HG03457 (cell line): ENCODE measurements at regions not wholly inside any gene's neighbourhood (a gene's known extent, or its start where the extent isn't known, plus 50 kb on each side); places are given as distances from the start of the nearest gene placed in this dataset.

ENCODE experiments used
- ATAC-seq: cut with Tn5 transposase; IDR thresholded peaks from one replicate; pipeline ENCODE4 v1.9.1; 2021; ENCODE audit warnings: moderate number of reproducible peaks; ENCODE audit not compliant: unreplicated experiment

DNA sequence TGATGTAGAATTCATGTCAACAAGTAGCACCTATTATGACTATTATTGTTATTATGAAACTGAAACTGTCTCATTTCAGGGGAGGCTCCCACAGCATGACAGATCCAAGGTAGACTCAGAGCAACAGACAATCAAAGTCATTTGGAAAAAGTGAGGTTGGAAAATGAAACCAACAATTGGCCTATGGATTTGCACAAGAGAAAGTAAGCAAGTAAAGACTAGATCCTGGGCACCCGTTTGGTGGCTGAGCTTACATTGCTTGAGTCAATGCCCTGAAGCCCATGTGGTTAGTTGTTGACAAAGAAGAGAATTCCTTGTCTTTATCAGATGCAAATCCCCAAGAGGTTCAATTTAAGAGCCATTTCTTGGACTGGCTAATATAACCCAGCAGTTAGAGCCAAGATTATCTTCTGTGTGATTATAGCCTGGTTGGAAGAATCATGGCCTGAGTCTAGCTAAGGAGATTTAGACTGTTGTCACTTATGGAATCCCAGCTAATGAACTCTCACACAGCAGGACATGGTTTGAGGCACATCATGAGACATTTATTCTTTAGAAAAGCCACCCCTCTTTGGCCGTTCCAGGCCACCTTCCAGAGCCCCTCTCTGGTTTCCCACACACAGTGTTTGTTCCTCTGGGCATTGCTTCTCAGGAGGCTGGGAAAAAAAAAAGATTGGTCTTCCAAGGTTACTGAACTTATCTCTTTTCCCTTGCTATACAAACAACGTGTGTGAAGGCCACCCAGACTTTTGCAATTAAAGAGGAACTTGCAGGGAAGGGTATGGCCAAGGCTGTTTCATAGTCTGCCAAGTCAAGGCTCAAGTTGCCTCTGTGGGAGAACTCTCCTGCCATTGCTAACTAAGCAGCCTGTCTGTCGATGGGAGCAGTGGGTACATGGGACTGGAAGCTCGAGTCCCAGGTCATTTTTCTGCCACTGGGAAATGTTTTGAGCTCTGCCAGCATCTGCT is 399.5 kb downstream of the ENC1 start:
- ATAC-seq: no peak

- no peak for ATAC-seq
Observed at GRCh38 chr5:74239261-74239660, 401.3 kb downstream of the ENC1 start.

DNA sequence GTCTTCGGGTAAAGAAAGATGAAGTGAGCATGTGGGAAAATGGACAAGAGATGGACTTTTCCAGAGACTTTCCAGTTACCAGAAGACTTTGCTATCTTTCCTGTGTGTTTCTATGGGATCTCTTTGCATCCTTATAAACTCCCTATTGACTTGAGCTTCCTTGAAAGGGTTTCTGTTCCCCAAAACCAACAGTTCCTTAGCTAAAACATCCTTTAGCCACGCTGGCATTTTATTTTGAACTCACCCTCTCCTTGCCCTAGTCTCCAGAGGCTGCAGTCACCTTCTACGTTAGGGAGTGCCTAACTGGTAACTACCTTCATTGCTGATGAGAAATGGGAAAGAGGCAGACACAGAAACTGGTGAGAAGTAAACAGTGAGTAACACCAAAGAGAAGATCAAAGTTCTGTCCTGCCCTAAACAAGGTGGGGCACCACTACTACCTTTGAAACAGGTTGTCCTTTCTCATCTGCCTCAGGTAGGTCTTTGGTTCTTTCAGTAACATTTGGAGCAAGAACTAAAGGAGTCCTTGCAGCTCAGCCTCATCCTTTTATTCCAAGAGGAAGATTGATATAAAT is 402.9 kb downstream of the ENC1 start:
- ATAC-seq: no peak

DNA sequence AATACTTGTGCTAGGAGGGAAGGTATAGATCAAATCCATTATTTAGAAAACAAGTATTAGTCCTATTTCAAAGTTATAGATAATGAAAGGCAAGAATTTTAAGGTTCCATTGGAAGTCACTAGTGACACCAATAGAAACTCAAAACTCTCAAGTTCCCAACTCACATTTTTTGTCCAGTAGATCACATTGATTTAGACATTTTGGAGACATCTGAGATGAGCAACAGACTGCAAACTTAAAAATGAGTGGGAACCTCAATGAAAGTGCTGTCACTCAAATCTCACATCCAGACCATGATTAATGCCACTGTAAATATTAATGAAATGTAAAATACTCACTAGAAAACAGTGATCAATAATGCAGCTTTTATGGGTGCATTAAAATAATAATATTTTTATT is 405.0 kb downstream of the ENC1 start:
- no peak for ATAC-seq

DNA sequence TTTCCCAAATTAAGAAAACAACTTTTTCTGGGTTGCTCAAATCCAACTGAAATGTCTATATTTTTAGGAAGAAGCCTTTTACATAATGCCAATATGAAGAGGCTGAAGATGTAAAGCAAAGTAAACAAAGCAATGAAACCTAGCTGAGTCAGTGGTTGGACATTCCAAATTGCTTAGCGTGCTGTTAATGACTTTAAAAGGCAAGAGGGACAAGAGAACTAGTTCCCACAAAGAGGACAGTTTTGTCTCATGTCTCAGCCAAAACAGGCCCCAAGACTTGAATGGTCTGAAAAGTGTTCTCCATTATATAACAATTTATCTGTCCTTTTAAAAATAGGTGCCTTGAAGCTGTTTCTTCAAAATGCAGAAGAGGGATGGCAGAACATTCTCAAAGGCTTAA is 407.0 kb downstream of the ENC1 start:
- ATAC-seq: no peak

- ATAC-seq: no peak
Observed at GRCh38 chr5:74233091-74233490, 407.4 kb downstream of the ENC1 start.

DNA sequence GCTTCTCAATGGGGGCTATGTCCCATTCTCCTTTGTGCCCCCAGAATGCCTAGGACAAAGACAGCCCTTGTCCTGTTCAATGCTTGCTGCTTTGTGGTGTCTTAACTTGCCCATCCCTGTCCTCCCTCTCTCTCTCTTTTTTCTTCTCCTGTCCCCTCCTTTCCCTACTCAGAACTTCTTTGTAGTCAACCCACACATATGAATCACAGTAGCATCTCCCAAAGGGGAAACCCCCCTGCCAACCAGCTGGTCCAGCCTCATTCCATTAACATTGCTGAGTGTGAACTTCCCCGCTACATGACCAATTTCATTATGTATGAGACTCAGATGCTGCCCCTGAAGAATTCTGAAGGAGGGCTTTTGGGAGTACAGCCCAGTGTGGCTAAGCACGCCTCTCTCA is 408.3 kb downstream of the ENC1 start:
- ATAC-seq: no peak

DNA sequence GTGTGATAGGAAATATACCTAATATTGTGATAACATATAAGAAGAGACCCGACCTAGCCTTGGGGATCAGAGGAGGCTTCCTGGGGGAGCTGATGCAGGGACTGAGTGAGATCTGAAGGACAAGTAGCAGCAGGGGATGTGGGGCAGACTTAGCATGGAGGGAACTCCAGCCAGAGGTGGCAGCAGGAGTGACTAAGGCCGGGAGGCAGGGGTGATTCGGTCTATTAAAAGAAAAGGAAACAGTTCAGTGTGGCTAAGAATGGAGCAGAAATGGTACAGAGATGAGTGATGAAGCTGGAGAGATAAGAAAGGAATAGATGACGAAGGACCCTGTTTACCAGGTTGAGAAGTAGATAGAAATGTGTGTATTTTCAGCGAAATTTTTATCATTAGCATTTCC is 408.8 kb downstream of the ENC1 start:
- ATAC-seq: no peak

DNA sequence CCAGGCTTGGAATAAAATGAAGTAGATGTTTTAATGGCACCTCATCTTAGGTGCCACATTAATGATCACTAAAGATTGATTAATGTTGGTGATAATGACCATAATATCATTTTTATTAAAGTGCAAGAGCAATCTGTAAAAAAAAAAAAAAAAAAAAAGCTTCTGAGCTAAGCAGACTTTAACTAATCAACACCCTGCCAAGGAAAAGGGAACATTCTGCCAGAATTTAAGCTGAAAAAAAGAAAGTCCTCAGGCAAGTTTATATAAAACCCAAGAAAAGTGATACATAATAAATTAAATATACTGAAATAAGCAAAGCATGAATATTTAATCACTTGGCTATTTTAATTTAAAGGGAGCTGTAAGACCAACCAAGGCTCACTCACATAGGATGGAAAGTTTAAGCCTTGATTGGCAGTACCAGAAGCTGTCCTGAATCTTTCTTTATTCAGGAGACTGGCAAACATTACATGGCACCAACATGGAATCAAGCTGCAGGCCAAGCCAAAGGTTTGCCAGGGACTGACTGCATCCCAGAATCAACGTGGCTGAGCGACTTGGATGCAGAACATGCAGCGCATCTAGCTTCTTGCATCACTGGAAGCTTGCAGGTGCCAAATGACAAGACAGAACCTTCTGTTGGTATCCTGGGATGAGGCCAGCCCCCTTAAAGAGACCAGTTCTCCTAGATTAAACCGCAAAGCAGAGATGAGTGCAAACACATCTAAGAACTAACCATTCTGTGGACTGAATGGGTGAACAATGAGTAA is 413.6 kb downstream of the ENC1 start:
- ATAC-seq: no peak

GRCh38 chr5:74225587-74225986 is 414.9 kb downstream of the ENC1 start:
- ATAC-seq: no peak

DNA sequence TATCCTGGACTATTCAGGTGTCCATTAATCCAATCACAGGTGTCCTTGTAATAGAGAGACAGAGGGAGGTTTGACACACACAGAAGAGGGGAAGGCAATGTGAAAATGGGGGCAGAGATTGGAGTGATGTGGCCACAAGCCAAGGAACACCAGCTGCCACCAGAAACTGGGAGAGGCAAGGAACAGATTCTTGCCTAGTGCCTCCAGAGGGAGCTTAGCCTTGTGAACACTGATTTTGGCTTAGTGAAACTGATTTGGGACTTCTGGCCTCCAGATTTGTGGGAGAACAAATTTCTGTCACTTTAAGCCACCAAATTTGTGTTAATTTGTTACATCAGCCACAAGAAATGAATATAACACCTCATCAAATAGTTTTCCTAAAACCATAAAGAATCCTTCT is 416.2 kb downstream of the ENC1 start:
- ATAC-seq: no peak

DNA sequence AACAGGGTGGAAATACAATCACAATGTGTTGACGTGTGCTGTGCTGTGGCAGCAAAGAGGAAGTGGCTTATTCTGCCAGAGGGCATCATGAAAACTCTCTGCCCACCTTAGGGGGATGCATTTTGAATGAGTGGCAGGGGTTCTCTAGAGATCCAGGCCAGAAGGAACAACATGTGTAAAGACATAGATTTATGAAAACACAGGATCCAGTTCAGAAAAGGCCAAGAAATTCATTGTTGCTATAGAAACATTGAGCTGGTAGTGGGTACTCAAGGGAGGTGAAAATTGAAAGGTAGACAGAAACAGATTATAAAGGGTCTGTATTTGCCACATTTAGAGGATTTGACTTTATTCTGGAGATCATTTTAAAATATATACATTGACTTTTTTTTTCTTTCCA is 417.7 kb downstream of the ENC1 start:
- no peak for ATAC-seq

GRCh38 chr5:74221413-74221812 is 419.1 kb downstream of the ENC1 start:
- no peak for ATAC-seq

GRCh38 chr5:74216012-74216411 is 424.5 kb downstream of the ENC1 start:
- ATAC-seq: no peak

DNA sequence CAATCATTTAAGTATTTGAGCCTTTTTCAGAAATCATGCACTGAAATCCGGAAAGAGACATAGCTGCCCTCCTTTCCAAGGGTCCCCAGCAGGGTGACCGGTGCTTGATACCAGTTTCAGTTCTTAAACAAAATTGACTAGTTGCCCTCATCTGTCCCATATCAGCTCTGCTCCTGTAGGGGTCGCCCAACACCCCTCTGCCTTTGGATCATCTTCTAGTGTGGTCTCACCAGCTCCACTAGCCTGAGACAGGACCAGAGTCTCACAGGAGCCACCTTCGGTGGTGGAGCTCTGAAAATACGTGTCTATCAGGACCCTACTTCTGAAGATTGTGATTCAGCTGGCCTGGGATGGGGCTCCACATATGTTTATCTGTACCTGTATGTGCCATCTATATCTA is 428.2 kb downstream of the ENC1 start:
- no peak for ATAC-seq

GRCh38 chr5:74209571-74209970 is 431.0 kb downstream of the ENC1 start:
- ATAC-seq: no peak

DNA sequence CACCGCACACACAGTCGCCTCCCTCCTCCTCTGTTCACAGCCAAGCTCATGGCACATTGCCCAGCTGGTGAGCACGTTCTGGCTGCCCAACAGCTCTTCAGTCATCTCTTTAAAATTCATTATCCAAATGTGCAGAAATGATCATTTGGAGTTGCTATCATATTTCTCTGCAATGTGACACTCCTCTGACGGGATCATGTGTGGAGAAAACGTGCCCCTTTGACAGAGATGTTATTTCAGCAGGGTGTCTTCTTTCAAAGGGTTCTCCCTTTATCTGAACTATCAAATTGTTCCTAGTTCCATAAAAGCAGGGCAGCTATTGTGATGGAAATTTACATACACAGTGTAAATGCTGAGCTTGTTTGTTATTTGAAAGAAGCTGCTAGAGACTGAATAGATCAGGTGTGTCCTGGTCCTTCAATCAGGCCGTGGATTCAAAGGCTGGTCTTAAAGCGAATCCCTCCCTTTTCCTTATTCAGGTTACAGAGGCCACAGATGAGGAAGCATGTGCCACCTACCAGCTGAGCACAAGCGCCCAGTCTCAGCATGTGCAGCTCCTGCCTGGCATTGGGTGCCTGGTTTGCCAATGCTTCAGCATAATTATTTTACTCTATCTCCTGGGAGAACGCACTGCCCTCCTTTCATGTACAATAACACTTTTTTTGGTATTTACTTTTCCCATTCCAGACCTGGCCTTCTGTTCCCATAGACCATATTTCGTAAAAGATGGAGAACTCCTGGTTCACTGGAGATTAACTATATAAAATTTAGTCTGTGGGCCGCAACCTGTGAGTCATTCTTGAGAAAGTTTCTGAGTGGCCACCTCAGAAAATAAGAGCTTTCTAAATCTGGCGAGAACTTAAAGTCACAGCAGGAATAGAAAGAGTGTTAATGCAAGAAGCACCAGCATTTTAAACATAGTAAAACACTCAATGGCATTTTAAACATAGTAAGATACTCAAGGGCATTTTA is 433.7 kb downstream of the ENC1 start:
- ATAC-seq: no peak

GRCh38 chr5:74205767-74206578 is 434.6 kb downstream of the ENC1 start:
- ATAC-seq: no peak

- ATAC-seq: peak; percentile 60
Observed at GRCh38 chr5:74201334-74202081, 439.0 kb downstream of the ENC1 start.
